Ishikawa (cell line): ENCODE measurements at regions not wholly inside any gene's neighbourhood (a gene's known extent, or its start where the extent isn't known, plus 50 kb on each side); places are given as distances from the start of the nearest gene placed in this dataset.

Experiments used
- CEBPB ChIP-seq: IDR thresholded peaks from 2 replicates; pipeline ENCODE4 v1.6.1; 2012
- EP300 ChIP-seq: IDR thresholded peaks from 2 replicates; pipeline ENCODE4 v1.6.1; 2012; ENCODE audit warnings: borderline replicate concordance
- TAF1 ChIP-seq: IDR thresholded peaks from 2 replicates; pipeline ENCODE4 v1.6.1; 2012; ENCODE audit warnings: low read depth, mild to moderate bottlenecking
- YY1 ChIP-seq: IDR thresholded peaks from 2 replicates; pipeline ENCODE4 v1.6.1; 2012; ENCODE audit warnings: low read depth

GRCh38 chr2:6294791-6295190 lies 570.9 kb downstream of the CMPK2 start:
- TF ChIP-seq EP300: no peak
- TF ChIP-seq TAF1: no peak
- TF ChIP-seq YY1: no peak
- TF ChIP-seq CEBPB: no peak
